ENCODE measurements at regions not wholly inside any gene's neighbourhood (a gene's known extent, or its start where the extent isn't known, plus 50 kb on each side); places are given as distances from the start of the nearest gene placed in this dataset.

DNA sequence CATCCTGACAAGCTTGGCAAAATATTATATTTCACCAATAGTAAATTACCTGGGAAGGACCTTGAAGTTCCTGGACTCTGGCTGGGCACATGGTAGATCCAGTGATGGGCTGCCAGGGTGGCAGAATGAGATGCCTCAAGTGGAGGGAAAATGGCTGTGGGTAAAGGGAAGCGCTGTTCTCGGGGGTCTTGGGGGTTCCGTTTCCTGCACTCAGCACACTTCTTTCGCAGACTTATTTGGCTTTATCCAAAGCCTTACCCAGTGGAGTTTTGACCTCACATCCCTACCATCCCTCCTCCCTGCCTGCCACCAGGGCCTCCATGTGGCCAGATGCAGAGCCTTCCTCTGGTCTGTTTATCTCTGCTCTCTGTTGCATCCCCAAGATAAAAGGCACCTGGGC, 654.9 kb upstream of the HS6ST1 start:
- no peak for DNase-seq (ENCODE audit: low read depth)
- TF ChIP-seq, protein P1, sequence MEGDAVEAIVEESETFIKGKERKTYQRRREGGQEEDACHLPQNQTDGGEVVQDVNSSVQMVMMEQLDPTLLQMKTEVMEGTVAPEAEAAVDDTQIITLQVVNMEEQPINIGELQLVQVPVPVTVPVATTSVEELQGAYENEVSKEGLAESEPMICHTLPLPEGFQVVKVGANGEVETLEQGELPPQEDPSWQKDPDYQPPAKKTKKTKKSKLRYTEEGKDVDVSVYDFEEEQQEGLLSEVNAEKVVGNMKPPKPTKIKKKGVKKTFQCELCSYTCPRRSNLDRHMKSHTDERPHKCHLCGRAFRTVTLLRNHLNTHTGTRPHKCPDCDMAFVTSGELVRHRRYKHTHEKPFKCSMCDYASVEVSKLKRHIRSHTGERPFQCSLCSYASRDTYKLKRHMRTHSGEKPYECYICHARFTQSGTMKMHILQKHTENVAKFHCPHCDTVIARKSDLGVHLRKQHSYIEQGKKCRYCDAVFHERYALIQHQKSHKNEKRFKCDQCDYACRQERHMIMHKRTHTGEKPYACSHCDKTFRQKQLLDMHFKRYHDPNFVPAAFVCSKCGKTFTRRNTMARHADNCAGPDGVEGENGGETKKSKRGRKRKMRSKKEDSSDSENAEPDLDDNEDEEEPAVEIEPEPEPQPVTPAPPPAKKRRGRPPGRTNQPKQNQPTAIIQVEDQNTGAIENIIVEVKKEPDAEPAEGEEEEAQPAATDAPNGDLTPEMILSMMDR (IDR thresholded peaks at IDR 0.05; ENCODE audit: control insufficient read depth, extremely low read depth, insufficient read depth), result no peak

DNA sequence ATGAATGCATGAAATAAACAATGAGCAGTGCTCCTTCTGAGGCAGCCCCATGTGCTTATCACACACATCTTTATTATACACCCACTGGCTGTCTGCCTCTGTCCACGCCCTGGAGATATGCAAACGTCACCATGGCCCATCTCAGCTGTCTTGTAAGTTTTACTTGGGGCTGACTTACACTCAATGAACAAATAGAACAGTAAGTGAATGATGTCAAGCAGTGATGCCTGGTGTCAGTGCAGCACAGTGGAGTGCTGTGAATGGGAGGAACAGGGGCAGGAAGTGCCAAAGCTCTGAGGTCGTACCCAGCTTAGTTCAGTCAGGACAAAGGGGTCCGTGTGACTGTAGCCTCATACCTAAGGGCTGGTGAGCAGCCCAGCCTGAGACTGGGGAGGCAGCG, 659.5 kb upstream of the HS6ST1 start:
- no peak overlapping the region for H3K4me3 ChIP-seq (ENCODE audit: low read depth, low read length)
- TF ChIP-seq, protein P1 (IDR thresholded peaks at IDR 0.05; ENCODE audit: control insufficient read depth, extremely low read depth, insufficient read depth), result no peak
- peak; percentile 67 for DNase-seq (ENCODE audit: low read depth)

More for the DNA sequence above, 654.9 kb upstream of the HS6ST1 start:
- no peak overlapping the region for H3K4me3 ChIP-seq (ENCODE audit: low read depth, low read length)

DNA sequence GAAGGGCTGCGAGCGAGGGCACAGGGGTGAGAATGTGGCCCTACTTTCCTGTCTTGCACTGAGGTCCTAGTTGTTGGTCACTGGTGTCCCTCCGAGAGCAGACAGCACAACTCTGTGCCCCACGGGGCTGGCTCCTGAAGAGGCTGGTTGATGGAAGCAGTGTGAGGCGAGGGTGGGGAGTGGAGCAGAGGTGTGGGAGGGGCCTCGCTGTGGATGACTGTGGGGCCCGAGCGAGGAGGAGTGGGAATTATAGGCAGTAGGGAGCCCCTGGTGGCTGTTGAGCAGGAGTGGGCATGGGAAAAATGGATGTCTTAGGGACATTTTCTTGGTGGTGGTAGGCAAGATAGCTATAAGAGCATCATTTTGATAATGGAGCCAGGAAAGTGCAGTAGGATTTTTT, 660.5 kb upstream of the HS6ST1 start:
- TF ChIP-seq, protein P1 (IDR thresholded peaks at IDR 0.05; ENCODE audit: control insufficient read depth, extremely low read depth, insufficient read depth), result no peak
- DNase-seq (ENCODE audit: low read depth), result no peak
- no peak overlapping the region for H3K4me3 ChIP-seq (ENCODE audit: low read depth, low read length)

DNA sequence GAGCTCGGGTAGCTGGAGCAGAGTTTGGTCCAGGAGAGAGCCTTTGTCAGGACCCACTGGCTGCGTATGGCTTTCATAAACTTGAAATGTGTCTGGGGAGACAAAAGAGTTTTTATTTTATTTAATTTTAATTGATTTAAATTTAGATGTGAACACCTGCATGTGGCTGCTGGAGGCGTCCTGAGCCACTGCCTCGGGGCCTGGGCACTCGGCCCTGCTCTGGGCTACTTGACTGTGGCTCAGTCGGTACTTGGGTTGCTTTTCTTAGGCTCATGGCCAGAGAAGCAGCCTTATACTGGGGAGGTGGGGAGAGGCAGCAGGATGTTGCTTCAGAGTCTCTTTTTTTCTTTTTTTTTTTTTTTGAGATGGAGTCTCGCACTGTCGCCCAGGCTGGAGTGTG, 661.8 kb upstream of the HS6ST1 start:
- H3K4me3 ChIP-seq (ENCODE audit: low read depth, low read length), result no peak overlapping the region
- no peak for DNase-seq (ENCODE audit: low read depth)
- TF ChIP-seq, protein P1 (IDR thresholded peaks at IDR 0.05; ENCODE audit: control insufficient read depth, extremely low read depth, insufficient read depth), result no peak

DNA sequence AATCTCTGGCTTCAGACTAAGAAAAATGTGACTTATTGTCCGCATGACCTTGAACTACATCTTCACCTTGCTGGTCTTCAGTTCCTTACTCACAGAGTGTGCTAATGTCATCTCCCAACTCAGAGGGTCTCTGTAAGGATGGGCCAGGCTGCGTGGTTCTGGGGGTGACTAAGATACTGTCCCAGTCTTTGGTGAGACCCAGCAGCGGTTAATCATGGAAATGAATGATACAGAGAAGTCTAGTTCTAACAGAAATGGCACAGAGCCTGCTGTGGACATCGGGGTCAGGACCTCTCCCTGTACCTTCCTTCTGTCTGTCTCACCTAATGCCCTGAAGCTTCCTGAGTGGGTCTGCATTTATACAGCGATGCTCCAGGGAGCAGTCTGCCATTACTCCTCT, 662.7 kb upstream of the HS6ST1 start:
- TF ChIP-seq, protein P1 (IDR thresholded peaks at IDR 0.05; ENCODE audit: control insufficient read depth, extremely low read depth, insufficient read depth), result no peak
- no peak overlapping the region for H3K4me3 ChIP-seq (ENCODE audit: low read depth, low read length)
- no peak for DNase-seq (ENCODE audit: low read depth)

DNA sequence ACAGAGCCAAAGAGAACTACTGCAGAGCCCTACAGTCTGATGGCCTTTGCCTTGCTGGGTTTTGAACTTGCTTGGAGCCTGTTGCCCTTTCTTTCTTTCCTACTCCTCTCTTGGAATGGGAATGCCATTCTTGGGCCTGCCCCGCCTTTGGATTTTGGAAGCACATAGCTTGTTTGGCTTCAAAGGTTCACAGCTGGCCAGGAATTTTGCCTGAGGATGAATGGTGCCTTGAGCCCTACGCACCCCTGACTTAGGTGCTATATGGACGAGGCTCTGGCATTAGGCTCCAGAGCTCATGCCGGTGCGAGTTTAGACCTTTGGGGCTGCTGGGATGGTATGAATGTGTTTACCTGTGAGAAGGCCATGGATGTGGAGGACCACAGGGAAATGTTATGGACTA, 663.3 kb upstream of the HS6ST1 start:
- no peak for DNase-seq (ENCODE audit: low read depth)
- no peak overlapping the region for H3K4me3 ChIP-seq (ENCODE audit: low read depth, low read length)
- TF ChIP-seq, protein P1 (IDR thresholded peaks at IDR 0.05; ENCODE audit: control insufficient read depth, extremely low read depth, insufficient read depth), result no peak

DNA sequence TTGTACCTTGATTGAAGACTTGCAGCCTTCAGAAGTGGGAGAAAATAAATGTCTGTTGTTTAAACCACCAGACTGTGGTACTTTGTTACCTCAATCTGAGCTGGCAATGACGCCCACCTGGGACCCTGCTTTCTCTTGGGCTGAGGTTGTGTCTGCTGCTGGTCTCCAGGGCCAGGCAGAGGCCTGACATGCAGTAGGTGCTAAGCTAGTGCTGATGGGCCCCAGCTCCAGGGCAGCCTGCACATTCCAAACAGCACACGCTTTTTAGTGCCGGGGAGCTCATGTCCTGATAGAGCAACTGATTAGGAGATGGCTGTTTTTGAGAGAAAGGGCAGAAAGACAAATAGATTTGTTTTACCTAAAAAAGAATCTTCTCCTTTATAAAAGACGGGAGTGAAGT, 664.0 kb upstream of the HS6ST1 start:
- TF ChIP-seq, protein P1 (IDR thresholded peaks at IDR 0.05; ENCODE audit: control insufficient read depth, extremely low read depth, insufficient read depth), result no peak

More for the DNA sequence above, 664.0 kb upstream of the HS6ST1 start:
- no peak for DNase-seq (ENCODE audit: low read depth)
- no peak overlapping the region for H3K4me3 ChIP-seq (ENCODE audit: low read depth, low read length)

All from LNCaP clone FGC (cell line).